C4-2B (cell line): ENCODE measurements at regions not wholly inside any gene's neighbourhood (a gene's known extent, or its start where the extent isn't known, plus 50 kb on each side); places are given as distances from the start of the nearest gene placed in this dataset.

Source experiments
- CTCF ChIP-seq: fragments of 450-650 bp; conservative IDR thresholded peaks from 2 replicates; pipeline ENCODE4 v1.5.1; 2017; ENCODE audit warnings: mild to moderate bottlenecking
- ZFX ChIP-seq: fragments of 450-650 bp; IDR thresholded peaks from 2 replicates; pipeline ENCODE4 v1.6.1; 2017

DNA sequence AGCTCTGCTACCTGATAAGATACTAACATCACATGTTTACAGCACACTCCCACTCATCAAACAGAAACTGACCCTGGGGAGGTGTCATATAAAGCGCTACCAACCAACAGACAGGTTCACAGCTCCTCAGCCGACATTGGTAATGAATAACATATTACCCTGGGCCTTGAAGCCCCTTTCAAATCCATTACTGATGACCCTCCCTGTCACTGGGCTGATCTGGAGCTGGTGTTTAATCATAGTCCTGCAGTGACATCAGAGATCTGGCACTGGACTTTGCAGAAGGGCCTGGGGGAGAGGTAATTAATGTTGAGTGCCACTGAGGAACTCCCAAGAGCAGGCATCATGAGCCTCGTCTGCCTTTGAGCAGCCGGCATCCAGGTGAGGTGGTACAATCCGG lies 306.5 kb upstream of the NFE2L3 start:
- TF ChIP-seq CTCF: no peak
- no peak for TF ChIP-seq ZFX
